Kidney tubule cell (primary cell): ENCODE measurements at regions not wholly inside any gene's neighbourhood (a gene's known extent, or its start where the extent isn't known, plus 50 kb on each side); places are given as distances from the start of the nearest gene placed in this dataset.

Source experiments
- DNase-seq: peaks from one replicate; pipeline ENCODE4 v3.0.0-alpha.2; 2018; ENCODE audit warnings: low spot score

DNA sequence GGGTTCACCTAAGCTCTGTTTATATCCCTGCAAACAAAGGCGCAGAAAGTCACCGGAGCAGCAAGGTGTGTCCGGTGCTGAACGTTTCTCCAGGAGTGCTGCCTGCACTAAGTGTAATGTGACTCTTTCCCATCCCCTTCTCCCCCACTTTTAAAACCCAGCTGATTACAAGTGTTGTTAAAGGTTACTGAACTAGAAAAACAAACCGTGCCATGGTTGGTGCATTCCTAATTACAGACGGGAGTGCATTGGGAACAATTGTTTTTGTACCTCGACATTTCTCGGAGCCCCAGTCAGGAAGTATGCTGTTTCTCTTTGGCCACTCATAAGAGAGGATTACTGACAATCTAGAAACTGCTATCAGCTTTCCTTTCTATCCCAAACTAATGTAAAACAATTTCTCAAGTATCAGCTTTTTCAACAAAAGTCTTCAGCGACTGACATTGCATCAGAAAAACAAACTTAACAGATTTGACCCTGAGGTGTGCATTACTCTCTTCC lies 441.0 kb upstream of the SALL1 start:
- DNase-seq, result peak; percentile 31

DNA sequence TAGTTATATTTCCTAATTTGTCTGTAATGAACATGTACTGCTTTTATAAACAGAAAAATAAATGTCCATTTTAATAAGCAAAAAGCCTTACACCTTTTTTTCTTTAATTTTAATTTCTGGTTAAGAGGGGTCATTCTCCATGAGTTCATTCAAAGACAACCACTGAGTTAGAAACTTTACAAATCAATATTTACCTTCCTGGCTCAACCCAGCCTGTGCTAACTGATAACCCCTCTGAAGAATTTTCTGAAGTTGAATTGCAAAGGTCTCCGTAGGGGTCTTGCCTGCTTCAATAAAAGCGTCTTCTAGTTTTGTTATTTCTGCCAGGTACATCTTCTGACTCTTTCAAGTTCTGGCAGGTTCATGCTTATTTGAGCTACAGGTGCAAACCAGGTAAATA lies 440.4 kb upstream of the SALL1 start:
- no peak for DNase-seq

DNA sequence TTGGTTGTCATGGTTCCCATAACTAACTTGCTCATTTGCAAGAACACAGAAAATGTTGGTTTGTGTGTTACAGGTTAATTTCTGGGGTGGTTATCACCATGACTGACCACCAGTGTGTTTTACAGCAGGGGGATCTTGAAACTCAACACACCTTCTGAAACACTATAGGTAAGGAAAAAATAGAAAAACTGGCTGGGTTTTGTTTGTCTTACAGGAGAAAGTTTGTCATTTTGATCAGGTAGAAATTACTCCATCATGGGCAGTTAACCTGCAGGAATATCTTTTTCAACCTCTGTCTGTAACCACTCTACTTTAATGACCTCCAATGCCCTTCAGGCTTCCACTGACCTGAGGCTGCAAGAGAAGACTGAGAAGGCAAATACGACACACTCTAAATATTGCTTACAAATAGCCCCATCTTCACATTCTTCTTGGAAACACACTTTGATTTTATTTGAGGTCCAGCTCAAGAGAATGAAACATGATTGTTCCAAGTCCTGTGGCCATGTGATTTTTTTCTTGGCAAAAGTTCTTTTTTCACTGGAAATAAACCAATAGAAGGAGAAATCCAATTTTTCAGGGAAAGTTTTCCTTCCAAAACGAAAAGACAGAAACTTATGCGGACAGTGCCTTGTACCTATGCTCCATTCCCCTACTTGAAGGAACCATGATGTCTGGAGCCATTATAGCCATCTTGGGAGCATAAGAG lies 428.7 kb upstream of the SALL1 start:
- no peak for DNase-seq

DNA sequence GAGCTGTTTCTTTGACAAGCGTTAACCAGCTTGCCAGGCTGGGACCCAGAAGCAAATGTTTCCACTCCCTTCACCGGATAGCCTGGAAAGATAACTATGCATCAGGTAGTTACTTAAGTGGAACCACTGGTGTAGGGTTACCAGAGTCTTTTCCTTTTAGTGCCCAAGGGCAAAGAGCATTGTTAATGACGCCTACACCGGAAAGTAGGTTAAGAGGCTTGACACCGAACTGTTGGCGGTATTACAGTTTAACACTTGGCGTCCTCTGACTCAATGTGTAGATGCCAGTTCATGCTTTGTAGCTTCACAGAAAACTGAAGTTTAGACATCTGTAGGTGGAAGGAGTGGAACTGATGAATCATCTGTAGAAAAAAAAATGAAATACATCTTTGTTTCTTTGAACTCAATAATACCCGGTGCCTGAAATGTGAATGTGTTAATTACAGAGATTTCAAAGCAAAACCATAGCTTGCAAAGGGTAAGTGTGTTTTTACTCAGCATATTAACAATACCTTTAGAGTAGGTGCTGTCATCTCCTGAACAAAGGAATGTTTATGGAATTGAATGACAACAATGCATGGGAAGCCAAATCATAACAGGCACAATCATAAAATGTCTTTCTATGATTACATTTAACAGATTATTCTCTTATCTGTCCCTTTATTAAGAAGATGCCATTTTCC lies 426.7 kb upstream of the SALL1 start:
- DNase-seq, result peak; percentile 94

DNA sequence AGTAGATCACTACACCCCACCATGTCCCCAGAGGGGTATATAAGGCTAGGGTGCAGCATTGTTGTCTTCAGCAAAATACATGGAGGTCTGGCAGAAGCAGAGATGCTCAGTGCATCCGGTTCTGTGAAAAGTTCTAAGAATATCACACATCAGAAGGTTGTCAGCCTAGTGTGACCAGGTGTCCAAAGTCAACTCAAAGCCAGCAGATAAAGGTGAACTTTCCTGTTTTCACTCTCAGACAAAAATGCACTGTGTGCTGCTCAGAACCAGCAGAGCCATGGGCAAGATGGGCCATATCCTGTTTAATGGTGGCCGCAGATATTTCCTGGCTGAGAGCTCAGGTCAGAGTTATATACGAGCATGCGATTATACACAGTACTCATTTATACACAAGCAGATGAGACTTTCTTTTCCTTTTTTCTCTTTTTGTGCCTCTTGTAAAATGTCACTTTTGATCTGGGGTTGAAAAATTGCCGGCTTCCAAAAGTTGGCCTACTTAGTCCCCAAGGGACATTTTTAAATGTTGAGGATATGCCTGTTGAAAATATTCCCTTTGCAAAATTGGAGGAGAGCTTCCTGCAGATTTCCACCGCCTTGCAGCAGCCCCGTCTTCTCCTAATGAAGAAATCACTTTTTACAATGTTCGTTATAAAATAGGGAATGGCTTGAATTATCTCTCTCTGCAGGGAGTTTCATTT lies 425.6 kb upstream of the SALL1 start:
- DNase-seq, result no peak

DNA sequence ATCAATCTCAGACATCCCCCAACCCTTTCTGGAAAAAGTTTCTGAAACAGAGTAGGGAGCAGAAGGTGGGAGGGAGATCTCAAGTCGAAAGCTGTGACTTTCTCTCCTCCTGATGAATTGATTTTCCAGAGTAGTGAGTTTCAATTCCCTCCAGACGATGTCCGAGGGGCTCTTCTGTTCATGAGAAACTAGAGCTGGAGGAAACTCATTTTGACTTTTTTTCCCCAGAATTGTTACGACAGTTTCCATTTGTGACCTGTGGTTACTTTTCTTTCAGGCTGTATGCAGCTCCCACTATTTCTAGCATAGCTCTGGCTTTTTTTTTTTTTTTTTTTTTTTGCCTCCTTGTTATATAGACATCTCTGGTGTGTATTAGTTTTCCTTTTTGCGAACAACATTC lies 422.1 kb upstream of the SALL1 start:
- no peak for DNase-seq

DNA sequence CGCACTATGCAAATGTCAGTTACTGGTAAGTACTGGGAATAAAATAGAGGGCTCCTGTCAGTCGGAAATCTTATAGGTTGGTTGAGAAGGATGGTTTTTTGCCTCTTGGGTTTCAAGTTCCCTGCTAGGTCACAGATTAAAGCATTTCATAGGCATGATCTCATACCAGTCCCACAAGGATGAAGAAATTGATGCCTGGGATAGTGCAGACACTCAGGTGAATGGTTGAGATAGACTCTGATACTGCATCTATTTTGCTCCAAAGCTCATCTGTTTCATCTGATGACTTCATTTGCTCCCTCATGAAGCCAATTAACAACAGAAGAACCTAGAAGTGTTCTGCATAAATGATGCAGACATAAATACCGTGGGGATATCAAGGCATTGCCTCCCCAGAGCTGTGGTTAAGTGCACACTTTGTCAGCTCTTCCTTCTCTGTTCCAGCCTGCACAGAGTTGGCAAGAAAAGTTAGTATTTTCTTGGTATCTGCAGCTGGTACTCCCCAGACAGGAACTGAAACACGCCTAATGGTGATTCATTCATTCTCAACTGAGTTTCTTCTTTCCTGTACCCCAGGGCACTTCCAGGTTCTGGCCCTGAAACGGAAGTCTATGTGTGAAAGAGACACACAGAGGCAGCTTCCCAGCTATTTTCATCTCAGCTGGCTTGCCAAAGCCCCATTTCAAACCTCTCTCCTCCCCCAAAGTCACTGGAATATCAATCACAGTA lies 418.3 kb upstream of the SALL1 start:
- peak; percentile 61 for DNase-seq

DNA sequence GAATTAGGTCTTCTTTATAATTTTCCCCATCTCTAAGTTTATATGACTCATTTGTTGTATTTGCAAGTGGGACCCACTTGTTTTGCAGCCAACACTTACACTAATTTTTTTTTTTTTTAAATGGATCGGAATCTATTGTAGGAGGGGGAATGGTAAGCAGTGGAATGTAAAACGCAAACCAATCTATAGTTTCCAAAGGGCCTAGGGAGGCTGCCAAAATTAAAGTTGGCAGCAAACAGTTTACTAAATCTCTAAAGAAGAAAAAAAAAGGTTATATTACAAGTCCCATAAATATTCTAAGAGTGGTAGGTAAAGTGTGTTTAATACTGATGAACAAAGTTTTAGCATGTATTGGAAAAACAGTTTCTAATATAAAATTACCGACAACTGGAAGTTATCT lies 416.8 kb upstream of the SALL1 start:
- no peak for DNase-seq

DNA sequence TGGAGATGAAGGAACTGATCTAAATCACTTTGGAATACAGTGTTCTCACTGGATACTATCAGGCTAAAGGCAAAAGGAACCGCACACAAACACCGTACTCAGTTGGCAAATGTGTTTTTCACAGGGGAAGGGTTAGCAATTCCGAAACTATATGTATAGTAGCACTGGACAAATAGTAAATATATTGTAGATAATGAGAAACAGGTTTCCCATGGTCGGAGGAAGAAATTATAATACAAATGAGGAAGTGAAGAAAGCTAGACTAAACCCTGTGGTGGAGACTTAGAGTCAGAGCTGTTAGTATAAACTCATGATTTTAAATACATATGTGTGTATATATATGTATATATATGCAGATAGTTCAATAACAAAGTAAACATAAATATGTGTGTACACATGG lies 414.1 kb upstream of the SALL1 start:
- DNase-seq, result no peak

DNA sequence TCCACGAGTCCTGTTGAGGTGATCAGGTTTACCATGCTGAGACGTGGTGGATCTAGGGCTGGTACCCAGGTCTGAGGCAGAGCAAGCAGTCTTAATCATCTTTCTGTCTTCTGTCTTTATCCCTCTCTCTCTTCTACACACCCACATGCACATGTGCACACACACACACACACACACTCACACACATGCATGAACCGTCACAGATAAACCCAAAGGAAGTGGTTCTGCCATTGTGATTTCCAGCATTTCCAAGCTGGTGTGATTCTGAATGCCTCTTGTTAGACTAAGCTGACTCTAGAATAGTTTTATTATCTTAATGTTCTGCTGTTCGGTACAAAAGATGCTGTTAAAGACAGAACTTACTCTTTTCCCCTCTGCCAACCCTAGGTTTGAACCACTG lies 411.8 kb upstream of the SALL1 start:
- no peak for DNase-seq

DNA sequence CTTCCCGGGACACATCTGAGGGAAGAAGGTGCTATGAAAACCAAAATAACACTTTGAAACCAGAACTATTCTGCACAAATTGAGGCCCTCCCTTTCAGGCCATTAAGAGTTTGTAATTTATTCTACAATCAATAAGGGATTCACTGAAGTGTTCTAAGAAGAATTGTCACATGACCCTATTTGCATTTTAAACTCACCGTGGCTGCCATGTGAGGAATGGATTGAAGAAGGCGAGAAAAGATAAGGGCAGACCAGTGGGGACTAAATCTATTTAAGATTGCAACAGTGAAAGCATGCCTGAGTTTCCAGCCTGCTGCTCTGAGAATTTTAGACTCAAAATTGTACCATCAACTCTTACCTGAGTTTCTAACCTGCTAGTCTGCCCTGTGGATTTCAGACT lies 408.8 kb upstream of the SALL1 start:
- DNase-seq, result no peak

DNA sequence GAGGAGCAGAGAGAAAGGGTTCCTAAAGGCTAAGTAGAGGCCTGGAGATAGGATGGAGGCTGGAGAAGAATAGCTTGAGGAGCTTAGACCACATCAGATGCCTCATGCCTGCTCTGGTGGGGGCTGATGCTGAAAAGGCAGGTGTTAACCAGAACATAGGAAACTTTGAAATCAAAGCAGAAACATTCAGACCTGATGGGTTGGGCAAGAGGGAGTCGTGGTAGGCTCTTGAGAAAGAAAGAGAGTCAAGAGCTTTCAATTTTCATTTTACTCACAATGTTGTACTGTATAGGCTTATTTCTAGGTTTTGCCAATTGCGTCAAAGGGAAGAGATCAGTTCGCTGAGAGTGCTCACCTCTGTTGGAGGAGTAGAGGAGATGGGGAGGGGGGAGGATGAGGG lies 406.6 kb upstream of the SALL1 start:
- no peak for DNase-seq

DNA sequence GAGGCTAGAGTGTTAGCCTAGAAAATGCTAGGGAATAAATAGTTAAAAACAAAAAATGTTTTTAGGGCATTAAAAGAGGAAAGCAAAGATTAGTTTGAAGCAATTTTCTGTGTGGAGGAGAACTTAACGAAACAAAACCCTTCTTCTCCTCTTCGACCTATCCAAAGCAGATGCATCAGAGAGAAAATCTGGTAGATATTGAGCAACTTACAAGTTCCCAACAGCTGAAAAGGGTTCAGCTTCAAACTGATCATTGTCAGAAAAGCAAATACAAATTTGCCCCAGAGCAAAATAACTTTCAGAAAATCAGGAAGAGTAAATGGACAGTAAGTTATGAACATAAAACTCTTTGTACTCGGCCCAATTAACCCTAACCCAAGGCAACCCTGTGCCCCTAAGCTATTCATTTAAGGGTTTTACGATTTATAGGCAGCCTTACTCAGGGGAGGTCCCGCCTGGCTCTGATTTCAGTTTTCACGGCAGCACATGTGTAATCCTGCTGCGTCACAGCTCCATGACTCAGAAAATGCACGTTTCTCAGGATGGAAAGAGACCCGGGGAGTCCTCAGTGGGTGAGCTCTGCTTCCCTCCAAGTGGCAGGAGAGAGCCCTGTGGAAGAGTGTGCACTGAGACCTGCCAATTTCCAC lies 405.7 kb upstream of the SALL1 start:
- DNase-seq, result peak; percentile 64

DNA sequence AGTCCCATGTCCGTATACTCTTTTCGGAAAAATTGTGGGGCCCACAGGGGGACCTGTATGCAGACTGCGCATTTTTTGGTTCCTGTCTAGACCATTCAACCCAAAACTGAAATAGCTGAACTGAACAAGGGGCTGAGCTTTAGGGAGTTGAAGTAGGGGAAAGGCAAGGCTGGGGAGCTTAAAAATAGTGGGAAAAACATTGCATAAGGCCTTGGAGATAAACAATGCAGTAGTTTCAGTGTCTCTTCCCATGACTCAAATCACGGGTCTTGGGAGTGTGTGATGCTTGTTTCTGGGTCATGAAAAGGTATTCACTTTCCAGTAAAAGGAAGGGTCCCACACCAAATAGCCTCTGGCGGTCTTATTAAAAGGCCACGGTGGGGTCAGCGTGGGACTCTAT lies 402.8 kb upstream of the SALL1 start:
- DNase-seq, result no peak

DNA sequence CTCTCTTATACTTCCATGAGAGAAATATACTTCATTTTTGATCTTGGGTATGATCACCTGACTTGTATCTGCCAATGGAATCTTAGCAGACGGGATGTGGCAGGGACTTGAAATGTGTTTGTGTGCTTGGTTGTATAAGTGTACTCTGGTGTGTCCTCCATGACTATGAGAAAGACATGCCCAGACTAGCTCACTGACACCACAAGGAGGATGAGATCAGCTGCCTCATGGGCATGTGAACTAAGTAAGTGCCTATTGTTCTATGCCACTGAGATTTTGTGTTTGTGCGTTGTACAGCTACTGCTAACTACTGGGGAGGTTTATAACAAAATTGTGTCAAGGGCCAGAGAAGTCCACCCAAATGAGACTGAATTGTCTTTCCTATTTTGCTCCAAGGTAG lies 402.2 kb upstream of the SALL1 start:
- DNase-seq, result peak; percentile 43

DNA sequence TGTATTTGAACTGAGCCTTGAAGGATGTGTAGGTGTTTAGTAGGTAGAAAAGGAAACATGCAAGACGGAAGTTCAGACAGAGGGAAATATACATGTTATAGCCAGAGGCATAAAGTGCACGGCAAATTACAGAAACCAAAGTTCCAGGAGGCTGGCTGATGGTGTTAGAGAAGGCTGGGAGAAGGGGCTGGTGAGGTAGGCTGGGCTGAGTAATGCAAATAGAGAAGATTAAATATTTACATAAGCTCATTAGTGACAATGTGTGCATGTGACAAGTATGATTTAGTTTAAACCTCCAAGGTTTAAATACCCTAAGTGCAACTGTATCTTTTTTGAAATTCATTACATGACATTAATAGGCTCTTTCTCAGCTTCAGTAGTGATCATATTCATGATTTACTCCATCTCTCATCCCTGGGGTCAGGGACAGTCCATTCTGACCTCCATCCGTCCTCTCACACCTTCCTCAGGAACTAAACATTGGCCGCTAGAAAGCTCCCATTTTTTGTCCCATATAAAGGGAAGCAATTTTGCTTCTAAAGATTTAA lies 399.8 kb upstream of the SALL1 start:
- no peak for DNase-seq

DNA sequence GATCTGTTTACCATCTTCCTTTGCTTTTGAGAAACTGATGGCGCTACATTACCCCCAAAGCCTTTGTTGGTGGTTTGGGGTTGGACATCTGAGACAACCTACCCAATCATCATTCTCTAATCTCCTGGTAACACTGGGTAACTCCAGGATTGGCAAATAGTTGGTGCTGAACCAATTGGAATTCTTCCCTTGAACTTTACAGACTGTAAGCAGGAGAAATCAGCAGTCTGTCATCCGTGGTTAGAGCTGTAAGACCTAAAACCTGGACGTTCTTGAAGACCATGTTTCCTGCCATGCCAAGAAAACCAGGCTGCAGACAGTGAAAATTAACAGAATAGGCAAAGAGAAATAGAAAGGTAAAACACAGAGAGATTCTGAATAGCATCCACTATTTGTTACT lies 398.8 kb upstream of the SALL1 start:
- DNase-seq, result peak; percentile 22

DNA sequence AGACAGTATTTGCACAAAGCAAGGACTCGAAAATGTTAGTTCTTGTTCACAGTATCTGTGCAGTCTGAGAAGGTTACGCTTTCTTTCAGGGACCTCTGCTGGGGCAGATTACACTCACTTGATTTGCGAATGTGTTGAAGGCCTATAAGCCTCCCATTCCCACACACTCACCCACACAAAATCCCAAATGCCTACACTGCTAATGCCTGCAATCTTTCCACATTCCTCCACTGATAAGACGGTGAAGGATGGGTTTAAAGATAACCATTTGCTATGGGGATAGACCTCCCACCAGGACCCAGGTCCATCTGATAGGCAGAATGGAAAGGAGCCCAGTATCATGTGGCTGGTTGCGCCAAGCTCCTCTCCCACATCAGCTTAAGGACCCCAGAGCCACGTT lies 394.9 kb upstream of the SALL1 start:
- DNase-seq, result no peak

DNA sequence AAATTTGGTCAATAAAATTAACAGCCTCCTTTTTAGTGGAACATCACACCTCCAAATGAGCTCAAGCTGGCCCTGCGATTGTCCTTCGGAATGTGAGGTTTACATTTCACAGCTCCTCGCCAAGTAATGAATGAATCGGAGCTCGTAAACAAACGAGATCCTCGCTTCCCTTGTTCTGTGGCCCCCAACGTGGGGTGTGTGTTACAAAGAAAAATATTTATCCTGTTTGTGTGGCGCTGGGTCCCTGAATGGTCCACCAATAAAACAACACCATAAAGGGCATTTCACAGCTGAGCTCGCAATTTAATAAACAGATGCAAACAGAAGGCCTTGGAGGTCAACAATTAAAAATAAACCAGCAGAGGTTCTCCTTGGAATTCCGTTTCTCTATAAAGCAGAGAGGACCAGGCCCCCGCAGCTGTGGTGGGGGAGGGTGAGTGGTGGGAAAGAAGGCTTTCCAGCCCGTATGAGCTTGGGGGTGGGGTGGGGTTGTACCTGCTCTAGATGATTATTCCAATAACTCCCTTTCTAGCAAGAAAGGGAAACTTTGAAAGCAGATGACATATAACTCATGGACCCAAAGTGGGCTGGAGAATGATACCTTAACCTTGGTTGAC lies 393.9 kb upstream of the SALL1 start:
- no peak for DNase-seq

DNA sequence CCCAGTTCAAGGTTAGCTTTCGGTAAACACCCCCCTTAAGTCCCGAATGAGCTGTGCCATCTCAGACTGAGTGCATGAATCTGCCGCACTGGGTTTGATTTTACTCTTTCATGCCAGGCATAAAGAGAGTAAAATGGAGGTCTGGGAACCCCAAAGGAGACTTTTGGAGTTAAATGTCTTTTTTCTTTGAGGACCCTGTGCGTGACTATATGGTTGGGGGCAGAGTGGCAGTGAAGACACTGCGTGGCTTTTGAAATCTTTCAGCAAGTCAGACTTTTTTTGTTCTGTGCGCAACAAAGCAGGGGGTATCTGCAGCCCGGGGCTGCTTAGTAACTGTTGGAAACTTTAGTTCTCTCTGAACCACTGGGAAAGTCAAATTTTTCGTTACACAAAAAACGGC lies 392.9 kb upstream of the SALL1 start:
- DNase-seq, result no peak
